ENCODE measurements at regions not wholly inside any gene's neighbourhood (a gene's known extent, or its start where the extent isn't known, plus 50 kb on each side); places are given as distances from the start of the nearest gene placed in this dataset.

GRCh38 chr12:30859226-30859625, 67.3 kb upstream of the TSPAN11 start:
- DNase-seq (ENCODE audit: low read depth): no peak
- H3K4me3 ChIP-seq (ENCODE audit: low read depth, low read length): no peak overlapping the region
- no peak for TF ChIP-seq CTCF (conservative IDR thresholded peaks at IDR 0.05; ENCODE audit: low read depth, low read length)

DNA sequence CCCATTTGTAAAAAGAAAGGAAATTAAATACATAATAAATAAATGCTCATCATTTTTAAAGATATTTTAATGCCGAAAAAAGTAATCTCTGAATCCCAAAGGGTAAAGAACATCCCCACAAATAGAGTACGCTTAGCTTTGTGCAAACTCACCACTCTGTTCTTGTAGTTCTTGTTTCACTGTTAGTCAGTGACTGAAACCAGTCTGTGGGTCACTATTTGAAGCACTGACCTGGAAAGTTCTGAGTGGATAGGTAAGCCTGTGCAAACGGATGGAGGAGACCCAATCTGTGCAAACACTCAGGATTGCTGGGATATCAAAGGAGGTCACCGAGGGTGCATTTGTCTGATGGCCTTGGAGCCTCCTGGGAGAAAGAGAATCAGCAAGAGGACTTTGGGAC, 68.1 kb upstream of the TSPAN11 start:
- no peak for DNase-seq (ENCODE audit: low read depth)
- no peak overlapping the region for H3K4me3 ChIP-seq (ENCODE audit: low read depth, low read length)
- TF ChIP-seq CTCF (conservative IDR thresholded peaks at IDR 0.05; ENCODE audit: low read depth, low read length): no peak

- no peak for TF ChIP-seq CTCF (conservative IDR thresholded peaks at IDR 0.05; ENCODE audit: low read depth, low read length)
- no peak overlapping the region for H3K4me3 ChIP-seq (ENCODE audit: low read depth, low read length)
- DNase-seq (ENCODE audit: low read depth): no peak
These were observed 72.9 kb upstream of the TSPAN11 start for GRCh38 chr12:30853561-30854133.

- DNase-seq (ENCODE audit: low read depth): no peak
- H3K4me3 ChIP-seq (ENCODE audit: low read depth, low read length): no peak overlapping the region
- TF ChIP-seq CTCF (conservative IDR thresholded peaks at IDR 0.05; ENCODE audit: low read depth, low read length): no peak
These were observed 75.9 kb upstream of the TSPAN11 start for GRCh38 chr12:30850684-30851083.

GRCh38 chr12:30847259-30847658, 79.3 kb upstream of the TSPAN11 start:
- H3K4me3 ChIP-seq (ENCODE audit: low read depth, low read length): no peak overlapping the region
- DNase-seq (ENCODE audit: low read depth): no peak
- peak; percentile 75 for TF ChIP-seq CTCF (conservative IDR thresholded peaks at IDR 0.05; ENCODE audit: low read depth, low read length)

- H3K4me3 ChIP-seq (ENCODE audit: low read depth, low read length): no peak overlapping the region
- no peak for TF ChIP-seq CTCF (conservative IDR thresholded peaks at IDR 0.05; ENCODE audit: low read depth, low read length)
- no peak for DNase-seq (ENCODE audit: low read depth)
These were observed 79.8 kb upstream of the TSPAN11 start for GRCh38 chr12:30846776-30847175.

DNA sequence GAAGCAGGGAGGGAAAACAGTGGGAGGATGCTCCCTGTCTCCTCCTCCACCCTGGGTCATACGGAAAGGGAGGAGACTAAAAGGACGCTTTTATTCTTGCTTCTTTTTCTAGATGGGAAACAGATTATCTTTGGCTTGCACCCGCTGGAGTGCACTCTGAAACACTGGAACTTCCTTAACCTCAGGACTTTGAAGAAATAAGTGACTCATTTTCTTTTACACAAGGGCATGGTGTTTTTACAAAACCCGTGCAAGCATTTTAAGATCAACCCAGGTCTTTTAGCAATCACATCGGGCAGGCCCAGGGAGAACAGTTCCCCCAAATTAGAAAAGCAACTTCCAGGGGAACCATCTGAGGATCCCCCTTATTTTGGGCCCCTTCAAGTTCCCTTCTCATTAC, 80.9 kb upstream of the TSPAN11 start:
- TF ChIP-seq CTCF (conservative IDR thresholded peaks at IDR 0.05; ENCODE audit: low read depth, low read length): no peak
- no peak overlapping the region for H3K4me3 ChIP-seq (ENCODE audit: low read depth, low read length)
- no peak for DNase-seq (ENCODE audit: low read depth)

All from epithelial cell of proximal tubule (primary cell).